HG03196 (cell line): ENCODE measurements at regions not wholly inside any gene's neighbourhood (a gene's known extent, or its start where the extent isn't known, plus 50 kb on each side); places are given as distances from the start of the nearest gene placed in this dataset.
"Not testable (repeated sequence)": the region's sequence is repeated elsewhere in the genome, so short reads cannot be mapped to it uniquely, and the experiment has no call there.

Experiments used
- ATAC-seq: cut with Tn5 transposase; IDR thresholded peaks from one replicate; pipeline ENCODE4 v1.9.1; 2021; ENCODE audit not compliant: unreplicated experiment

DNA sequence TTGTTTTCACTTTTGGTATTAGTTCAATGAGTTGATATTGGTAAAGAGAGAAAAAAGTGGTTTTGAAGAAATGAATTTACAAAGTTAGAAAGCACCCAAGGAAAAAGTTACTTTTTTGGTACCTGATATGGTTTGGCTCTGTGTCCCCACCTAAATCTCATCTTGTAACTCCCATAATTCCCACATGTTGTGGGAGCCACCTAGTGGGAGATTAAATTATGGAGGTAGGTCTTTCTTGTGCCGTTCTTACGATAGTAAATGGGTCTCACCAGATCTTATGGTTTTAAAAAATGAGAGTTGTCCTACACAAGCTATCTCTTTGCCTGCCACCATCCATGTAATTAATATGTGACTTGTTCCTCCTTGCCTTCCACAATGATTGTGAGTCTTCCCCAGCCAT lies 965.6 kb upstream of the NRXN1 start:
- ATAC-seq = no peak

DNA sequence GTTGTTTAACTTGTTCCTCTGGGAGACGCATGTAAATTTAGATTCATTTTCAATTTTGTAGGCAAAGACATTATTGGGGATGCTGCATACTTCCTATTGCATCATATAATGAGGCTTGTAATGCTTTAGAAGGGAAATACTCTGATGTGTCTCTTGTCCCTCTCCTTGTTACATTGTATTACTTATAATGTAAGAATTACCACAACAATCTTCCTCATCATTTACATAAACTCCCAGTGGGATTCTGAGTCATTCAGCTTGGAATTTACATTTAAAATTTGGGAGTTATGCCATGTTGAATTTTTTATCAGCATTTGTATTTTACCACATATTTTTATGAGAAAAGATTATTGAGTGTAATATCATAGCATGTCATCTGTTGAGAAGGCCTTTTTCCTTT lies 963.4 kb upstream of the NRXN1 start:
- no peak for ATAC-seq

DNA sequence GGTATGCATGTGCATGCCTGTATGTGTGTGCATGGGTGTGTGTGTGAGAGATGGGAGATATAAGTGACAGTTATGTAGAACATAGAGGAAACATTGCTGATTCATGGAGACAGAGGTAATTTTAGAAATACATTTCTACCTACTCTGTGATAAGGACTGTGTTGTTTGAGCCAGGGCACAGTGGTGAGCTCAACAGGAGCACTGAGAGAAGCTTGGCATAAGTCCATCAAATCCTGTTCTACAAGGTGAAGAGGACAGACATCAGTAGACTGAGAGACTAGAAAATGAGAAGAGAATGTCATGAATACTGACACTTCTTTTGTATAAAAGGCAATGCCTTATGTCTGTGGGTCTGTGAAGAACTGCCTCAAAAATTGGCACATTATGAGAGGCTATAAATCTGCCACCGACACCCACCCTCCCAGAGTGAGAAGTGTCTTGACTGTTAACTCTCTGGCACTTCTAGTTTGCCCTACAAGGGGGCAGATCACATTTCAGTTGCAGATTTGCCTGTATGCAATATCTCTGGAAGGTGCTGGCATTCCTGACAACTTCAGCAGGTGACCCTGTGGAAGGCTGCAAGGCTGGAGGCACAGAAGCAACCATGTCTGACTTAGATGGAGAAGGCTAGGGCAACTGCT lies 962.3 kb upstream of the NRXN1 start:
- ATAC-seq = no peak

DNA sequence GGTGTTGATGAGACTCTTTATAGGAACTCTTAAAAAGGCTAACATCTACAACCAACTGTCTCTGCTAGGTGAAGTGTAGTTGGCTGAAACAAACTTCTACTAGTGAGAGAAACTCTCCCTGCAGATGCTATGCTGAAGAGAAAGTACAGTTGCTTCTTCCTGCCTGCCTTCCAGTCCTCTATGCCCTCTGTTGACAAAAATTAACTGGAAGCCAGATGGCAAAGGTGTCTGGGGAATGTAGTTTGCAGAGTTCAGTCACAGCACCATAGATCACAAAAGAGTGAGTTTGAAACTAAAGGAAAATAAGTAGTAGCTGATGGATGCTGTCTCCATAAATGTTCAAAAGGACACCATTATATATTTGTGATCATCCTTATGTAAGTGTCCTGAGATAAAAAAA lies 958.8 kb upstream of the NRXN1 start:
- no peak for ATAC-seq

DNA sequence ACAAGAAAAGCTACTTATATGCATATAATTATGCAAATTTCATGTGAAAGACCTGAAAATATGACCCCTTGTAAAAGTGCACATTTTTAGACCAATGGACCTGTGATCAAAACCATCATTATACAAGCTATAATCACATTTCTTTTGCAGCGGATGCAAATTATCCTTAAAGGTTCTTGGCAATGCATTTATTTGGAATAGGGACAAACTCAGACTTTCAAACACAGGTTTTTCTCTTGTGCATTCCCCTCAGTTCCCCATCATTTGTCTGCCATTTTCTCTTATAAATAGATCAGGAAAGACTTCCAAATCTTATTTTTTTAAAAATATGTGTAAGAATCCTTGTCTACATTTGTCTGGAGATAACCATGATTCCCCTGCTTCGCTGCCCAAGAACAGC lies 954.2 kb upstream of the NRXN1 start:
- ATAC-seq = no peak

DNA sequence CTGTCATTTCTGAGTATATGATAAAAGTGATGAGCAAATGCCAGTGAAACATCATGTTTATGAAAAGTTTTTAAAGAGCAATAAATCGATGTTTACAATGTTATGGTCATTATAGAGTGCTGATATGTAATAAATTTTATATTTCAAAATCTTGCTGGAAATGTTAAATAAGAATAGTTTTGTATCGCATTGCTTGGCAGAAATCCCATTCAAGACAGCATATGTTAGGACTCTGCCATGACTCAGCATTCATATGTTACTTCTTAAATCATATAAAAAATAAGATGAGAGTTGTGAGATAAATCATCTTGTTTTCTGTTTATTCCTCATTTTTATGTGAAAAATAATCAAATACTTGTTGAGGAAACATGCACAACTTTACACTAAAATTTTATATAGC lies 949.9 kb upstream of the NRXN1 start:
- ATAC-seq = no peak

DNA sequence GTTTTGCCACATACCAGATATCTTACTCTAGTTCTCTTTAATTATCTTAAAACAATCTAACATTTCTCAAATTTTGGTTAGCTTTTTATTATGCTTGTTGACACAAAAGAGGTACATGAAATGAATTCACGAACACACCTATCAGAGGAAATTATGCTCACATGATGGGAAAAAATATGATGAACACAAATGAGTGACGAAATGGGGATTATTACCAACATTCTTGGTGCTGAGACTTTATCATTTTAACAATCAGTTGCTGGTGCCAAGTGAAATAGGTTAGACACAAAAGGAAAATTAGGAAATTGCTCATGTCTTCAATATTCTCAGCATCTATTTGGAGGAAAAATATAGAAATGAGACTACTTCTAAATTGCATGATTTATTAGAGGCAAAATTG lies 944.7 kb upstream of the NRXN1 start:
- no peak for ATAC-seq

DNA sequence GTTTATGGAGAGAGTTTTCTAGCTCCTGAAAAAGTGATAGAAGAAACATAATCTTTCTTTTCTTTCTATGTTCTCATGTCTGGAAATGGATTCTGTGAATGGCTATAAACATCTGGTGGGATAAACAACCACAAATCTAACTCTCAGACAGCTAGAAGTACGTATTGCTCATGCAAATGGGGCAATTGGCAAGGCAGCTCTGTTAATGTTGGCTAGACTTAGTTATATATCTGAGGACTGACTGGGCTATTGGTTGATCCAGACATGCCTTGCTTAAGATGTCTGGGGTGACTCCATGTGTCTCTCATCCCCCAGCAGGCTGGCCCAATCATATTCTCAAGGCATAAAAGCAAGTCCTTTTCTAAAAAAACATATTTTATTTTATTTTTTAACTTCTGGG lies 939.2 kb upstream of the NRXN1 start:
- ATAC-seq = no peak

DNA sequence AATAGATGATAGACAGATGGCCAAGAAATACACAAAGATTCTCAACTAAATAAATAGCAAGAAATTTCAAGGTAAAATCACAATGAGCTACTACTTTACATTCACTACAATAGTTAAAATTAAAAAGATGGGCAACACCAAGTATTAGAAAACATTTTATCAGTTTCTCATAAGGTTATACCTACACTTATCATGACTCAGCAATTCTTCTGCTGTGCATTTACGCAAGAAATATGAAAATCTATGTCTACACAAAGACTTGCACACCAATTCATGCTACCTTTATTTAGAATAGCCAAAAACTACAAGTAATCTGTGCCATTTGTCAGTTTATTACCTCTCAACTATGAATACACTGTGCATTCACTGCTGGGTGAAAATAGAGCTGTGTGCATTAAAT lies 937.4 kb upstream of the NRXN1 start:
- no peak for ATAC-seq

DNA sequence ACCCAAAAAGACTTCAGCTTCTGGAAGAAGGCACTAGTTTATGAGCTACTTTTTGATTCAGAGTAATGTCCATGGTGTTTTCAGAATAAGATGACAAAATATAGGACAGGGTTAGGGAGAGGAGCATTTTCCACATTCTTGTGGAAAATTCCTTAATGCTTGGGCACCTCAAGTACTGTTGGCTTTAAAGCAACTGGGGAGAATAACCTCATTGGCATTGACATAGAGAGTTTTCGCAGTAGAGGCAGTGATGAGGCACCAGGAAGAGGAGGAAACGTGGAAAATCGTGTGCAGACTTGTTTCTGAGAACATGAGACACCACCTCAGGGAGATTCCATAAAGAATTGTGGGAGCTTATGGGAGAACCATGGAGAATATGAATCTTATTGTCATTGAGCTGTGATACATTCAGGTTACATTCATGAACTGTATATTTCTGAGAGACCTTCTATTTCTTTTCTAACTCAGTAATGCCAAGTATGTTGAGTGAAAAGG lies 929.0 kb upstream of the NRXN1 start:
- ATAC-seq = no peak

DNA sequence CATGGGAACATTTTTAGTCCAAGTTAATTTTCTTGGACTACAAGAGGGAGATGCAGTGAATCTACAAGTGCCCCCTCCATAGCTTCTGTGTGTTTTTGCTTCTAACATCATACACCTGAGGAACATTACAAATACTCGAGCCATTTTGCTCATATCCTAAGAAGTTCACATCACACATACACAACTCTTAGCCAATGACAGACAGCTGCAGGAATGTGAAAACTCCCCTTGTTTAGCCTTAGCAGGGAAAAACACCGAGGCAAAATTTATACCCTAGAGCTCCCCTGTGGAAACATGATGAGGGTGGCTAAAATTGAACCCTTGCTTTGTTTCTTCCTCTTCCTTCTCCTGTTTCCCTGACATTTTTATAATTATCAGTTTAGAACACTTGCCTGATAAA lies 928.3 kb upstream of the NRXN1 start:
- ATAC-seq = no peak

DNA sequence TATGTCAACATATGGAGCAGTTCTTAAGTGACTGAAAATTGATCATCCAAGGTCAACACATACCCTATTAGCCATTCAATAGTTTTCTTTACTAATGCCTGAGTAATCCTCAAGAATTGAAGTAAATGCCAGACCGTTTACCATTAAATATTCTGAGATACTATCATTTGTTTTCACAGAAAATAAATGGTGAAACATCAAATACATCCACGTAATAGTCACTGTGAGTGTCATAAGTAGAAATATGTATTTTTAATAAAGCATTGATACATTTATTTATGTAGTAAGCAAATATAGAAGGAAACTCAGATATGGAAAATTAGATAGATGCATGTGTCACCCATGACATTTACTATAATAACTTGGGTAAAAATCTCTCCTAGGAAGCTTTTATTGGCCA lies 927.8 kb upstream of the NRXN1 start:
- ATAC-seq = no peak

DNA sequence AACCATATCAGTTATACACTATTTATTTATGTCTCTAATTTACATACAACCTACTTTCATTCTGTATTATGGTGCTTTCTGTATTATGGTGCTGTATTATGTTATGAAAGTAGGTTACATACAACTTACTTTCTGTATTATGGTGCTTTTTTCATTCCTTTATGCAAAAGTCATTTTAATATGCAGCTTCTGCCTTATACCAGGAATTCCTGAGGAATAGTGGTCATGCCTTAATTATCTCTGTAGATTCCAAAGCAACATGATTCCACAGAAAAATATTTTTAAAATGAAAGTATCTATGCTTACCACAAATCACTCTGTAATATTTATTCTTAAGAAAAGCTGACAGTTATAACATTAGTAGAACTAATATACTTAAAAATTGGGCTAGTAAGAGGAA lies 922.0 kb upstream of the NRXN1 start:
- no peak for ATAC-seq

DNA sequence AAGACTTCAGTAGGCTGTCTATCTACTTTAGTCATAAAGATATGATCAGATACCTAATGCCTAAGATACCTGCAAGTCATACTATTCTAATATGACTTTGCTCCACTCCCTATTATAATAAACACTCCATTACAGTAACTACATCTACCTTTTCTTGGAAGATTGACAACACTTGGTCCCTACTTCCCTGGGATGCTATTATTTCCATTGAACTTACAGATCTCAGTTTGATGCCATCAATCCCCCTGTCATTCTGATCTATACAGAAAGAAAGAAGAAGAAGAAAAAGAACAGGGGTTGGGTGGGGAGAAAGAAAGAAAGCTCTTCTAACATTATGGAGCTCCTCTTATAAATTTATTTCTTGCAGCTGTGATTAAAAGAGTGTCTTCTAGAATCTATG lies 889.1 kb upstream of the NRXN1 start:
- ATAC-seq = no peak

DNA sequence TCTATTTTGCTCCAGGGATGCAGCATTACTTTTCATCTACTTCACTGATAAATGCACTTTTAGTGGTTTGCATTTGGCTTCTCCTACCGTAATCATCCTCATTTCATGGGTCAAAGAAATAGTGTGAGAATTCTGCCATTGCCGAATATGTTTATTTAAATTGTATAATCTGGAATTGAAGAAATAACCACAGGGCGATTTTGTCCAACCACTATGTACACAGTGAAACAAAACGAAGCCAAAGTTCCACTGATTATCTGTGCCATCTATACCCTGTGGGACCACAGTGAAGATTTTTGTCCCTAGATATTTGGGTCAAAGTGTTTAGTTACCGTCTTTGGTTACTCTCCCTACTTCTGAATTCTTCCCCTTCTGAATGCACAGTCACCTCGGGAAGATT lies 888.6 kb upstream of the NRXN1 start:
- ATAC-seq = no peak

DNA sequence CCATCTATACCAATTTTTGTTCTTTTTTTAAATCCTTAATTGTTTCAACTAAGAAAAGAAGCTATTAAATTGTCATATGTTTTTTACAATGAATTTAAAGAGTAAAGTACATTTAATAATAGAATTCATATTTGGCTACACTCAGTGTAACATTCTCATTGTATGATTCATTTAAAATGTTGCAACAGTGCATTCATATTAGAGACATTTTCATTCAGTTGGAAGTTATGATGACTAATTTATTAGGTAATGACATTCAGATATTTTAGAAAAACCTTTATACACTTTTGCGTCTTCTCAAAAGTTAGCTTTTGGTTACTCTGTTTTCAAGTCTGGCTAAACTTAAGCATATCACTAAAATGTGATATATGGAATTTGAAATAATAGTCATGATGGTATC lies 887.5 kb upstream of the NRXN1 start:
- ATAC-seq = no peak

DNA sequence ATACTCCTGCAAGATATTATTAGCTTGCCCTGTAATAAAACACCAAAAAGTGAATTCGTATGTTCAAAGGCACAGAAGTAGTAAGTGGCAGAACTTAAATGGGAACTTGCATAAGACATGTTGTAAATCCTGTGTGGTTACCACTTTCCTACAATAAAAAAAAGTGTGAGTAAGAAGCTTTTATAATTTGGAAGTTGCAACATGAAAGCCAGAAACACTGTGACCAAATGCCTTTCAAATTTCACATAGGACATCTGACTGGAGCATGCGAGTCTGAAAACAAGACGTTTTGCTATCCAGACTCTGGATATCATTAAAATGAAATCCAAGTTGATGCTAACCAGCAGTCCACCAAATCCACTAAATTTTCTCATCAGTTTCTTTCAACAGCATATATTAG lies 886.2 kb upstream of the NRXN1 start:
- ATAC-seq = no peak

DNA sequence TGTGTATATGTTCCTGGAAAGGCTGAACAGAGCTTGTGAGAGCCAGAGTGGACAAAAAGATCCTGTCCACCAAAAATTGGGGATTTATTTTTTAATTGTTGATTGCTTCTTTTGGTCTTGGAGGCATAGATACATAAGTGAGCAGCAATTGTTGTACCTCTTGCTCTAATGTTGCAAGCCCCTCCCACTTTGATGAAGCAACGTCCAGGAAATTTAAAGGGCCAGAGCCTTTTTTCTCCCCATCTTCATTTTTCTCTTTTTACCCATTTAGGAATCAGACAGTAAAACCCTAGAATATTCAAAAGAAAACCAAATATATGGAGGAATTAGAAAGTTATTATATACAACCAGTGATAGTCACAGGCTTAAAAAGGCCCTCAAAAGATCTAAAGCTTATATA lies 871.8 kb upstream of the NRXN1 start:
- no peak for ATAC-seq

DNA sequence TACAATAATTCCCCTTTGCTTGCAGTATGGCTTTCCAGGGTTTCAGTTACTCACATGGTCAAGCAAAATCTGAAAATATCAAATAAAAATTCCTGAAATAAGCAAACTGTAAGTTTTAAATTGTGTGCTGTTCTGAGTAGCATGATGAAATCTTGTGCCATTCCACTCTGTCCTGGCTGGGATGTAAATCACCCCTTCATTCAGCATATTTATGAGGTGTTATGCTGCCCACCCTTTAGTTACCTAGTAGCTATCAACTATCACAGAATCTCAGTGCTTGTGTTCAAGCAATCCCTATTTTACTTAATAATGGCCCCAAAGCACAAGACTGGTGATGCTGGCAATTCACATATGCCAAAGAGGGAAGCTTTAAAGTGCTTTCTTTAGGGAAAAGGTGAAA lies 867.7 kb upstream of the NRXN1 start:
- no peak for ATAC-seq

DNA sequence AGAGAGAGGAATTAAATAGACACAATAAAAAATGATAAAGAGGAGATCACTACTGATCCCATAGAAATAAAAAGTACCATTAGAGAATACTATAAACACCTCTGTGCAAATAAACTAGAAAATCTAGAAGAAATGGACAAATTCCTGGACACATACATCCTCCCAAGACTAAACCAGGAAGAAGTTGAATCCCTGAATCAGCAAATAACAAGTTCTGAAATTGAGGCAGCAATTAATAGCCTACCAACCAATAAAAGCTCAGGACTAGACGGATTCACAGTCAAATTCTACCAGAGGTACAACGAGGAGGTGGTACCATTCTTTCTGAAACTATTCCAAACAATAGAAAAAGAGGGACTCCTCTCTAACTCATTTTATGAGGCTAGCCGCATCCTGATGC lies 862.7 kb upstream of the NRXN1 start:
- ATAC-seq = not testable (repeated sequence)

DNA sequence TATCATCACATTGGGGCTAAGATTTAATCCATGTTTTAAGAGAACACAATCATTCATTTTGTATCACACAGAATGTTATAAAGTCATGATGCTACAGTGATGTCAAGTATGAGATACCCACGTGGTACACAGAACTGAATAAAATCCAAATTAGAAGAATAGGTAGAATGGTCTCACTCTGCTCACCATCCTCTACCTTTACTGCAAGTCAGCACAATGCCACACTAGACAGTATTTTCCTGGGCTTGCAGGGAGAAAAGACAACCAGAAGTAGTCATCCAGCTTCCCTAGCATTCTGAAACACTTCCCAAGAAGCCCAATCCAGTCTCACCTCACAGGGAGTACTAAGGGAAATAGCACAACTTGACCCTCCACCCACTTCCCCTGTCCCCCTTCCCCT lies 856.2 kb upstream of the NRXN1 start:
- ATAC-seq = no peak

DNA sequence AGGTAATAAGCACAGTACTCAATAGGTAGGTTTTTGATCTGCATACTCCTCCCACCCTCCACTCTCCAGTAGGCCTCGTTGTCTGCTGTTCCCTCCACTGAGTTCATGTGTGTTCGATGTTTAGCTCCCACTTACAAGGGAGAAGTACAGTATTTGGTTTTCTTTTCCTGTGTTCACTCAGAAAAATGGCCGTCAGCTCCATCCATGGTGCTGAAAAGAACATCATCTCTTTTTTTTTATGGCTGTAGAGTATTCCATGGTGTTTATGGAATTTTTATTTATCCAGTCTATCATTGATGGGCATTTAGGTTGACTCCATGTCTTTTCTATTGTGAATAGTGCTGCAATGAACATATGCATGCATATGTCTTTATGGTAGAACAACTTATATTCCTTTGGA lies 849.7 kb upstream of the NRXN1 start:
- no peak for ATAC-seq

DNA sequence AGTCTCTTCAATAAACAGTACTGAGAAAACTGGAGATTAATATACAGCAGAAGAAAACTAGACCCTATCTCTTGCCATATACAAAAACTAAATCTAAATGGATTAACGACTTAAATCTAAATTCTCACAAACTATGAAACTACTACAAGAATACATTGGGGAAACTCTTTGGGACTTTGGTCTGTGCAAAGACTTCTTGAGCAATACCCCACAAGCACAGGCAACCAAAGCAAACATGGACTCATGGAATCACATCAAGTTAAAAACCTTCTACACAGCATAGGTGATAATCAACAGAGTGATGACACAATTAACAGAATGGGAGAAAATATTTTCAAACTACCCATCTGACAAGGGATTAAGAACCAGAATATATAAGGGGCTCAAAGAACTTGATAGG lies 848.2 kb upstream of the NRXN1 start:
- ATAC-seq = no peak

DNA sequence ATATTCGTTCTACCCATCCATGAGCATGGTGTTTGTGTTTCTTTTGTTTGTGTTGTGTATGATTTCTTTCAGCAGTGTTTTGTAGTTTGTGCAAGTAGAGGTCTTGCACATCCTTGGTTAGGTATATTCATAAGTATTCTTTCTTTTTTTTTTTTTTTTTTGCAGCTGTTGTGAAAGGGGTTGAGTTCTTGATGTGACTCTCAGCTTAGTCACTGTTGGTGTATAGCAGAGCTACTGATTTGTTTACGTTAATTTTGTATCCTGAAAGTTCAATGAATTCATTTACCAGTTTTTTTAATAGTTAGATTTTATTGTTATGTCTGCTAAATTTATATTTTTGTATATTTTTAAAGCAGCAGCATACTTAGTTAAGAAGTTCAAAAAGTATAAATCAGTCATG lies 834.4 kb upstream of the NRXN1 start:
- ATAC-seq = no peak
